ENCODE measurements at regions not wholly inside any gene's neighbourhood (a gene's known extent, or its start where the extent isn't known, plus 50 kb on each side); places are given as distances from the start of the nearest gene placed in this dataset.

DNA sequence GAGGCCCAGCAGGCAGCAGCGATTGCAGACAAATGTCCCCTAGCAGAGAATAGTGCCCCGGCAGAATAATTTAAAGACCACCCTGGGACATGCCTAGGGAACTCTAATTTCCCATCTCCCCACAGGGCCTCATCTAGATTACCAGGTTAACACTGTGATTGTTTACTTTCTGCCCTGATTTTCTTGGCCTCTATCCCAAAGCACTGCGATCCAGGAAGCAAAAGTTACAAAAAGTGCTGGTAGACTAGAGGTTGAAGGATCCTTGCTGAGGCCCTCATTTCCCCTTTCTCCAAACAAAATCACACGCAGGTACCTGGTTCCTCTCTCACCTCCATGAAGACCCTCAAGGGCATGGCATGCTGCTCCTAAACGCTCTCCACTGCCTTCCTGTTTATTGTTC, 229.7 kb downstream of the C1orf94 start:
- BruUV-seq (replicated peaks): no TSS peak
- Histone ChIP-seq H3K9ac (ENCODE audit: low read length) (no peak overlapping the region), H3K4me1 (ENCODE audit: control insufficient read depth in 1 of 2, insufficient read depth in 2 of 2, low read length in 2 of 2) (no peaks in the 10 kb centered on the region), H3K4me3 (replicated peaks in 1 of 2; ENCODE audit: low read depth in 1 of 2, low read length in 2 of 2) (no peak overlapping the region), H3K36me3 (ENCODE audit: control insufficient read depth in 1 of 2, insufficient read depth in 2 of 2, low read length in 2 of 2) (no peaks in the 10 kb centered on the region), H3K9me3 (ENCODE audit: control insufficient read depth in 1 of 2, insufficient read depth in 1 of 2, low read depth in 1 of 2, low read length in 2 of 2) (no peaks in the 10 kb centered on the region), H2AFZ (ENCODE audit: low read depth, low read length, poor library complexity, severe bottlenecking) (no peak overlapping the region), H3K79me2 (ENCODE audit: insufficient read depth, low read length) (no peaks in the 10 kb centered on the region), H3K9me2 (ENCODE audit: insufficient read depth) (no peaks in the 10 kb centered on the region), H3K4me2 (ENCODE audit: low read length) (no peak overlapping the region), H3K27ac (ENCODE audit: low read depth, low read length) (no peak overlapping the region), H3K27me3 (ENCODE audit: insufficient read depth, low read length) (peaks cover 15% of the 10 kb centered on the region; the same call in 1 of the 2 replicates), H4K20me1 (ENCODE audit: insufficient read depth) (no peaks in the 10 kb centered on the region)
- ATAC-seq: no peak
- TF ChIP-seq ELF1 (IDR thresholded peaks at IDR 0.05; ENCODE audit: borderline replicate concordance, low read depth): no peak
- TF ChIP-seq, protein P1, sequence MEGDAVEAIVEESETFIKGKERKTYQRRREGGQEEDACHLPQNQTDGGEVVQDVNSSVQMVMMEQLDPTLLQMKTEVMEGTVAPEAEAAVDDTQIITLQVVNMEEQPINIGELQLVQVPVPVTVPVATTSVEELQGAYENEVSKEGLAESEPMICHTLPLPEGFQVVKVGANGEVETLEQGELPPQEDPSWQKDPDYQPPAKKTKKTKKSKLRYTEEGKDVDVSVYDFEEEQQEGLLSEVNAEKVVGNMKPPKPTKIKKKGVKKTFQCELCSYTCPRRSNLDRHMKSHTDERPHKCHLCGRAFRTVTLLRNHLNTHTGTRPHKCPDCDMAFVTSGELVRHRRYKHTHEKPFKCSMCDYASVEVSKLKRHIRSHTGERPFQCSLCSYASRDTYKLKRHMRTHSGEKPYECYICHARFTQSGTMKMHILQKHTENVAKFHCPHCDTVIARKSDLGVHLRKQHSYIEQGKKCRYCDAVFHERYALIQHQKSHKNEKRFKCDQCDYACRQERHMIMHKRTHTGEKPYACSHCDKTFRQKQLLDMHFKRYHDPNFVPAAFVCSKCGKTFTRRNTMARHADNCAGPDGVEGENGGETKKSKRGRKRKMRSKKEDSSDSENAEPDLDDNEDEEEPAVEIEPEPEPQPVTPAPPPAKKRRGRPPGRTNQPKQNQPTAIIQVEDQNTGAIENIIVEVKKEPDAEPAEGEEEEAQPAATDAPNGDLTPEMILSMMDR (IDR thresholded peaks at IDR 0.05 in 2 of 3, conservative IDR thresholded peaks at IDR 0.05 in 1 of 3; ENCODE audit: borderline replicate concordance in 1 of 3, insufficient read depth in 1 of 3, low read depth in 2 of 3, low read length in 2 of 3): no peak
- no peak for TF ChIP-seq CBX3 (IDR thresholded peaks at IDR 0.05; ENCODE audit: low read depth)
- no peak for TF ChIP-seq ZNF274 (IDR thresholded peaks at IDR 0.05; ENCODE audit: low read depth, low read length)
- no peak for TF ChIP-seq POLR2A (IDR thresholded peaks at IDR 0.05; ENCODE audit: borderline replicate concordance, extremely low read depth, insufficient read depth, insufficient read length)
- TF ChIP-seq FOSL1 (IDR thresholded peaks at IDR 0.05; ENCODE audit: low read depth): no peak
- no peak for TF ChIP-seq TCF7L2 (IDR thresholded peaks at IDR 0.05; ENCODE audit: borderline replicate concordance, extremely low read depth, insufficient read depth, insufficient read length)
- TF ChIP-seq SRF (IDR thresholded peaks at IDR 0.05; ENCODE audit: low read depth): no peak
- no peak for TF ChIP-seq EGR1 (IDR thresholded peaks at IDR 0.05; ENCODE audit: low read depth)
- ChIA-PET CTCF (no interaction called here), RAD21 (ENCODE audit: low non-redundant PET in 1 of 2, low total read pairs in 2 of 2, uncharacterized antibody in 2 of 2, unreplicated experiment in 2 of 2) (no interaction called here), POLR2A (no interaction called here)
- intact Hi-C loops (cut with micrococcal nuclease): no loop called here
- no peak for DNase-seq (ENCODE audit: low read depth, low spot score)

Data from HCT116 (cell line).